ENCODE measurements at regions not wholly inside any gene's neighbourhood (a gene's known extent, or its start where the extent isn't known, plus 50 kb on each side); places are given as distances from the start of the nearest gene placed in this dataset.

DNA sequence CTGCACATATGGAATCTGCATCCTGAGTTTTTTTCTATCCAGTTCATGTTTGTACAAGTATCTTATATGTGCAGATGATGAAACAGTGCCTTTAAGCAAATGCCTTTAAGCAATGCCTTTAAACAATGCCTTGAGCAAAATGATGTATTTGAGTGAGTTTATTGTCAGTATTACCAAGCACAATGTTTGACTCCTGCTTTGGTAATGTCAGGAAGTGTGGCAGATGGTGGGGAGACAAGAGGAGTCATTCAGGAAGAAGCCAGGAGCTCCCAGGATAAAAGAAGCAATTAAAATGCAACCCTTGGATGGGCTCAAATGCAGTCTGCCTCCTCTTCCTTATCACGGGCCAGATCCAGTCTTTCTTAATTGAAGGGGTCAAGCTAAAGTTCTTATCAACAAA is 108.7 kb upstream of the KCNJ15 start:
- TF ChIP-seq, protein P1, sequence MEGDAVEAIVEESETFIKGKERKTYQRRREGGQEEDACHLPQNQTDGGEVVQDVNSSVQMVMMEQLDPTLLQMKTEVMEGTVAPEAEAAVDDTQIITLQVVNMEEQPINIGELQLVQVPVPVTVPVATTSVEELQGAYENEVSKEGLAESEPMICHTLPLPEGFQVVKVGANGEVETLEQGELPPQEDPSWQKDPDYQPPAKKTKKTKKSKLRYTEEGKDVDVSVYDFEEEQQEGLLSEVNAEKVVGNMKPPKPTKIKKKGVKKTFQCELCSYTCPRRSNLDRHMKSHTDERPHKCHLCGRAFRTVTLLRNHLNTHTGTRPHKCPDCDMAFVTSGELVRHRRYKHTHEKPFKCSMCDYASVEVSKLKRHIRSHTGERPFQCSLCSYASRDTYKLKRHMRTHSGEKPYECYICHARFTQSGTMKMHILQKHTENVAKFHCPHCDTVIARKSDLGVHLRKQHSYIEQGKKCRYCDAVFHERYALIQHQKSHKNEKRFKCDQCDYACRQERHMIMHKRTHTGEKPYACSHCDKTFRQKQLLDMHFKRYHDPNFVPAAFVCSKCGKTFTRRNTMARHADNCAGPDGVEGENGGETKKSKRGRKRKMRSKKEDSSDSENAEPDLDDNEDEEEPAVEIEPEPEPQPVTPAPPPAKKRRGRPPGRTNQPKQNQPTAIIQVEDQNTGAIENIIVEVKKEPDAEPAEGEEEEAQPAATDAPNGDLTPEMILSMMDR (IDR thresholded peaks at IDR 0.05; ENCODE audit: insufficient read depth, low read depth, low read length): no peak
- H3K4me3 ChIP-seq (ENCODE audit: low read depth, low read length): no peak overlapping the region
- peak; percentile 39 for DNase-seq (ENCODE audit: low read depth)

DNA sequence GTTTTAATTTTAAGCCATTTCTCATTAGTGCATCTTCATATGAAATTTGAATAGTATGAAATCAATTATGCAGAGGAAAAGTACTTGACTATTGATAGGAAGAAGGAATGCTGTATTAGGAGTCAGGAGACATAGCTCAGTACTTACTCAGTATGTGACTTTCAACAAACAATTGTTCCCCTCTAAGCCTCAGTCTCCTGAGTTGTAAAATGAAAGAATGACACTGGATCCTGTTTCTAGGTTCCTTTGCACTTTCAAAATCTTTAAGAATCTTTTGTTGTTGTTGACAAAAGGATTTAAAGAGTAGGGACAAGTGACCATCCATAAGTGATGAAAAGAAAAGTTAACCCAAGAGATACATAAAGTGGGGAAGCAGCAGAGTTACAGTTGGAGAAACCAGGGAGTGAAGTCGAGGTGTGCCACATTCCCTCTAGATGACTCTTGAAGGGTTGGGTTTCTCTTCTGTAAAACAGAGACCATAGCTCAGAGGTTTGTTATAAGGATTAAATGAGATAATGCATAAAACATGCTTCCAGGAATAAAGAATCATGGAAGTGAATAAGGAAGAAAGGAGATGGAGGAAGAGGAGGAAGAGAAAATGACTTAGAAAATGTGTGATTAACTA is 105.7 kb upstream of the KCNJ15 start:
- H3K4me3 ChIP-seq (ENCODE audit: low read depth, low read length): no peak overlapping the region
- no peak for DNase-seq (ENCODE audit: low read depth)
- TF ChIP-seq, protein P1 (IDR thresholded peaks at IDR 0.05; ENCODE audit: insufficient read depth, low read depth, low read length): no peak

DNA sequence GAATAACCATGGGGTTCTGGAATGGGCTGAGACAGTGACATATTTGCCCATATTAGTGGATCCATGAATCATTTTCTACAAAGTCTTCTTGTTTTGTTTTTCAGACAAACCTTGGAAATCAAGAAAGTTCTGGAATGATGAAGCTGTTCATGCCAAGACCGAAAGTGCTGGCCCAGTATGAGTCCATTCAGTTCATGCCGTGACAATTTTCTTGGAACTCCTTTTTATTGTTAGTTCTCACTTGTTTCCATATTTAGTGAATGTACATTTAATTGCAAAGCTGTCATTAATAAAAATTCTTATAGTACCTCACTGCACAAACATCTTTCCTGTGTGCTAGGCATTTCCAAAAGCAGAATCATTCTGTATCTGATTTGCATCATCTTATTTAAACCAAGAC is 100.6 kb upstream of the KCNJ15 start:
- TF ChIP-seq, protein P1 (IDR thresholded peaks at IDR 0.05; ENCODE audit: insufficient read depth, low read depth, low read length): no peak
- H3K4me3 ChIP-seq (ENCODE audit: low read depth, low read length): no peak overlapping the region
- DNase-seq (ENCODE audit: low read depth): no peak

DNA sequence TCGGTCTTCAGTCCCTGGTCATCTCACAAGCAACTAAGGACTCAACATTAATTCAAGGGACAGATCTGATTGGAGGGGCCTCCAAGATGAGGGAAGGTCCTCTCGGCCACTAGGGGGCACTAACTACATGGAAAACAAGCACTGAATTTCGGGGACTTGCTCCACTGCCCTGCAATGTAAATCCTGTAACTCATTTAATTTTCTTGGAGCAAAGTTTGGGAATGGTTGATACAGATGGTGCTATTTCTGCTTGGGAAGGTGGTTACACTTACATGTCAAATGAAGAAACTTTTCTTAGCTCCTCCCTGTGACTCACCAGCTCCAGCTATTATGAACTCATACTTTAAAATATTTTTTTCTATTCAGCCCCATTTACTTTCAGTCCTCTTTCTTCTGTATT is 97.4 kb upstream of the KCNJ15 start:
- peak; percentile 89 for DNase-seq (ENCODE audit: low read depth)
- no peak overlapping the region for H3K4me3 ChIP-seq (ENCODE audit: low read depth, low read length)
- TF ChIP-seq, protein P1 (IDR thresholded peaks at IDR 0.05; ENCODE audit: insufficient read depth, low read depth, low read length): peak; percentile 87

DNA sequence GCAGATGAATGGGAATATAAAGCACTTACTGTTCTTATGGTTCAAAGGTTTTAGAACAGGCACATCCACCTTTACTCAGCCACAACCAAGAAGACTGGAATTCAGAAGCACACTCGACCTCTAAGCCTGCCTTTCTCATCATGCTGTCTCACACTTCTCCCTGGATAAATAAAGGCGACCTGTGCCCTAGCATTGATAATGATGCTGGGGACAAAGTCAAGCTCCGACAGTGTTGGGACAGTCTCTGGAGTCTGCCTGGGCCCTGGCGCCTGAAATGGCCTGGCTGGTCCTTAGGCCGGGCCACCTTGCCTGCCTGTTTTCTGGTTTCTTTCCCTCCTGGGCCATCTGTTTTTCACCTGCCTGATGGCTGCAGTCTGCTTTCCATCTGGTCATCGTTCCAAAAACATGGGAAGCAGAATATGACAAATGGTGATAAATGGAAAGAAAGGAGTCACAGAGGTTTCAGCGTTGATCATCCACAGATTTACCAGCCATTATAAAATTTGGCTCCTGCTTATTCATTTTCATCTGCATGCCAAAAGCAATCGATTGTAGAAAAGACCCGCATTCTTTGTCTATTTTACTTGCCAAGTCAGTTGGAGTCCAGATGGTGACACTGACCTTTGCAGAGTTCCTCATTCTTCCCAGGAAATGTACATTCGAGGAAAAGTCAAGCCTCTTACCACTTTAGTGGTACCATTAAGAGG is 91.2 kb upstream of the KCNJ15 start:
- TF ChIP-seq, protein P1 (IDR thresholded peaks at IDR 0.05; ENCODE audit: insufficient read depth, low read depth, low read length): no peak
- DNase-seq (ENCODE audit: low read depth): peak; percentile 75

DNA sequence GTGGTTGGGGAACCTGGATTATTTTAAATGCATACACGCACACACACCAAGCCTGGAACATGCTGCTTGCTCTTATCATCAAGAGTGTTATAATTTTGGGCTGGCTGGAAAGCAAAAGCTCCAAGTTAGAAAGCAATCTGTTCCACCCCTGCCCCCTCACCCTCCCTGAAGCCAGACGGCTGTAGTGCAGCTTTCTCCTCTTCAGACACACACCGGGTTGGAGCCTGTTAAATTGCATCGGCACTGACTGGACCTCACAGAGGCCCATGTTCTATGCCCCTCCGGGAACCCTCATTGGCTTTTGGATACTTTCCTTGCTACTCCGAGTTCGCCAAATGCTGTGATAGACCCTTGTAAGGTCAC is 90.6 kb upstream of the KCNJ15 start:
- TF ChIP-seq, protein P1 (IDR thresholded peaks at IDR 0.05; ENCODE audit: insufficient read depth, low read depth, low read length): no peak
- no peak for DNase-seq (ENCODE audit: low read depth)
- no peak overlapping the region for H3K4me3 ChIP-seq (ENCODE audit: low read depth, low read length)

More for the DNA sequence above, 91.2 kb upstream of the KCNJ15 start:
- no peak overlapping the region for H3K4me3 ChIP-seq (ENCODE audit: low read depth, low read length)

All from fibroblast of villous mesenchyme (primary cell).